Progenitor cell of endocrine pancreas (in vitro differentiated cells): ENCODE measurements at regions not wholly inside any gene's neighbourhood (a gene's known extent, or its start where the extent isn't known, plus 50 kb on each side); places are given as distances from the start of the nearest gene placed in this dataset.

Experiments
- DNase-seq: peaks from one replicate; pipeline ENCODE4 v3.0.0; 2021; ENCODE audit warnings: low spot score; ENCODE audit not compliant: unreplicated experiment
- H3K27ac Mint-ChIP-seq: 2 replicates; pipeline ENCODE4 v1.8.0; 2021; ENCODE audit warnings: mild to moderate bottlenecking, moderate library complexity, mixed read lengths
- H3K27me3 Mint-ChIP-seq: 2 replicates; pipeline ENCODE4 v1.8.0; 2021; ENCODE audit warnings: mixed read lengths
- H3K36me3 Mint-ChIP-seq: 2 replicates; pipeline ENCODE4 v1.8.0; 2022; ENCODE audit warnings: mixed read lengths; ENCODE audit not compliant: insufficient read depth
- H3K4me1 Mint-ChIP-seq: 2 replicates; pipeline ENCODE4 v1.8.0; 2021; ENCODE audit warnings: low read depth, mixed read lengths
- H3K4me3 Mint-ChIP-seq: 2 replicates; pipeline ENCODE4 v1.8.0; 2021; ENCODE audit warnings: low read depth, mild to moderate bottlenecking, moderate library complexity, mixed read lengths
- H3K9me3 Mint-ChIP-seq: 2 replicates; pipeline ENCODE4 v1.8.0; 2021; ENCODE audit warnings: low read depth, mixed read lengths
- TF ChIP-seq, protein P1 (sequence below): fragments of 200-600 bp; sonication (generic); IDR thresholded peaks from one replicate; pipeline ENCODE4 v1.5.0; 2021; ENCODE audit warnings: antibody characterized with exemption, mild to moderate bottlenecking; ENCODE audit not compliant: unreplicated experiment

DNA sequence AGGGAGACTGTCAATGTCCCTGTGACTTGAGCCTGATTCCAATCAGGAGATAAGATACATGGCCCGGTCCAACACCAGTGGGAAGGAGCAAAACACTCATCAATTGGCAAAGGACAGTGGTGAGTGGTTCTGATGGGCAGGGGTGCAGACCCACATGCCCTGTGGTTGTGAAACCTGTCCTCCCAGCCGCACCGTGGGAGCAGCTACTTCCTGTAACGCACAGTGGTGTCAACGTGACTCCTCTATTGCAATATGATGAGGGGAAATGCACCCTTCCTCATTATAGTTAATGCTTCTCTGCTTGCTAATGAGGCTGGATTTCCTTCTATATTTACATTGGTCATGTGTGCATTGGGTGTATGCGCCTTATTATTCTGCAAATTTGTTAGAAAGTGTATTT is 223.0 kb downstream of the IRX1 start:
- Mint-ChIP-seq H3K4me1 (peaks cover 3% of the 10 kb centered on the region), H3K4me3 (no peak overlapping the region), H3K36me3 (no peaks in the 10 kb centered on the region), H3K9me3 (no peaks in the 10 kb centered on the region), H3K27me3 (peaks cover 6% of the 10 kb centered on the region), H3K27ac (no peak overlapping the region)
- TF ChIP-seq, protein P1, sequence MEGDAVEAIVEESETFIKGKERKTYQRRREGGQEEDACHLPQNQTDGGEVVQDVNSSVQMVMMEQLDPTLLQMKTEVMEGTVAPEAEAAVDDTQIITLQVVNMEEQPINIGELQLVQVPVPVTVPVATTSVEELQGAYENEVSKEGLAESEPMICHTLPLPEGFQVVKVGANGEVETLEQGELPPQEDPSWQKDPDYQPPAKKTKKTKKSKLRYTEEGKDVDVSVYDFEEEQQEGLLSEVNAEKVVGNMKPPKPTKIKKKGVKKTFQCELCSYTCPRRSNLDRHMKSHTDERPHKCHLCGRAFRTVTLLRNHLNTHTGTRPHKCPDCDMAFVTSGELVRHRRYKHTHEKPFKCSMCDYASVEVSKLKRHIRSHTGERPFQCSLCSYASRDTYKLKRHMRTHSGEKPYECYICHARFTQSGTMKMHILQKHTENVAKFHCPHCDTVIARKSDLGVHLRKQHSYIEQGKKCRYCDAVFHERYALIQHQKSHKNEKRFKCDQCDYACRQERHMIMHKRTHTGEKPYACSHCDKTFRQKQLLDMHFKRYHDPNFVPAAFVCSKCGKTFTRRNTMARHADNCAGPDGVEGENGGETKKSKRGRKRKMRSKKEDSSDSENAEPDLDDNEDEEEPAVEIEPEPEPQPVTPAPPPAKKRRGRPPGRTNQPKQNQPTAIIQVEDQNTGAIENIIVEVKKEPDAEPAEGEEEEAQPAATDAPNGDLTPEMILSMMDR = no peak
- DNase-seq = no peak

DNA sequence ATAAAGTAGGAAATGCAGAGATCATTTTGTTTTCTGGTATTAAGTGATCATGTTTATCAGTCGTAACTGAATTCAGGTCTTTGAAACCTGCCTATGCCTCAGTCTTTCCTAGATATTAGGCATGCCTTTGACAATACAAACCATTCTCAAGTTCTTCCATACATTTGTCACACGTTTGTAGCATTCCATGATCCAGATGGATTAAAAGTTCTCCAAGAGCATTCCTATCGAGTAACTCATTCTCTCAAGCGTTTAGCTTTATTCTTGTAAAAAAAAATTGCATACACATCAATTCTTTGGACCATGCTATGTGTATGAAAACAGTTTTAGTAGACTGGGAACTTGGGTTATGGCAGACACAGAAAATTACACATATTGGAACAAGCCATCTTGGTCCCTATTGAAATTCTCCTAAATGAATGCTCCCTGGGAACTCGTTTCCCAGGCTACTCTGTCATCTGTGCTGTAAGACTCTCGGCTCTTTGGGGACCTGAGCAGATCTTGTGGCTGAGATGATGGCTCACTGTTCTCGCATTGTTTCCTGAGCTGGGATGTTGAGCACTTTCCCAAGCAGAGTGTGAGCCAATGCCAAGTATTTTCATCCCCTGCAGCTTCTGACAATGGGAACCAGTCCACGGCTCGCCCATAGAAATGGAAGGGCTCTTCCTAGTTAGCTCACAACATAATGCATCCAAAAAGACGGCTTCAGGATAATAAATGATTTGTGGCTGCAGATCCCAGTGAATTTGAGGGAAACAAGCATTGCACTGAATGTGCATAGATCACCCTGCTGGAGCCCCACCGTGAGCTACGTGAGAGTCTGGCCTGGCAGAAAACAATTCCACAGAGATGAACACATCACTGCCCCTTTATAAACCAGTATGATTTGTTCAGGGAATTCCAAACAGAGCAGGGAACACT is 230.2 kb downstream of the IRX1 start:
- TF ChIP-seq, protein P1 = no peak
- H3K9me3 Mint-ChIP-seq = no peaks in the 10 kb centered on the region

DNA sequence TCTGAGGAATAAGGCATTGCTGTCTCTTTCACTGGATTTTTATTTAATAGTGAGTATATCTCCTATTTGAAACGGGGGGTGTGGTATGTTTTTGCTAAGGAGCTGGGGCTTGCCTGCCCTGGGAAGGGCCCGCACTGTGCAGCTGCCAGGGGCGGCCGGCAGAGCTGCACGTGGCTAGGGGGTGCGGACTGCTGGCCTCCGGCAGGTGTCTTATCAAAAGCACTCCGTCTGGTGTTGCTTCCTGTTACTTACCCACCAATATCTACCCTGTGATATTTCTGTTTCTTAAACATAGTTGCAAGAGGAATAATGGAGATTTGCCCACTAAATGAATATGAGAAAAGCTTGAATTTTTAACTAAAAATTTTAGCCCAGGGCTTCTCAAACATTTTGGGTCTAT is 232.0 kb downstream of the IRX1 start:
- peaks cover 22% of the 10 kb centered on the region for H3K27me3 Mint-ChIP-seq
- H3K4me3 Mint-ChIP-seq = no peak overlapping the region
- no peak for DNase-seq
- H3K36me3 Mint-ChIP-seq = no peaks in the 10 kb centered on the region
- H3K9me3 Mint-ChIP-seq = no peaks in the 10 kb centered on the region
- H3K4me1 Mint-ChIP-seq = peaks cover 6% of the 10 kb centered on the region
- H3K27ac Mint-ChIP-seq = no peak overlapping the region
- TF ChIP-seq, protein P1 = no peak

More for the DNA sequence above, 230.2 kb downstream of the IRX1 start:
- H3K27me3 Mint-ChIP-seq = peaks cover 19% of the 10 kb centered on the region
- H3K4me1 Mint-ChIP-seq = peaks cover 9% of the 10 kb centered on the region
- no peak for DNase-seq
- no peak overlapping the region for H3K4me3 Mint-ChIP-seq
- H3K36me3 Mint-ChIP-seq = no peaks in the 10 kb centered on the region
- H3K27ac Mint-ChIP-seq = no peak overlapping the region

DNA sequence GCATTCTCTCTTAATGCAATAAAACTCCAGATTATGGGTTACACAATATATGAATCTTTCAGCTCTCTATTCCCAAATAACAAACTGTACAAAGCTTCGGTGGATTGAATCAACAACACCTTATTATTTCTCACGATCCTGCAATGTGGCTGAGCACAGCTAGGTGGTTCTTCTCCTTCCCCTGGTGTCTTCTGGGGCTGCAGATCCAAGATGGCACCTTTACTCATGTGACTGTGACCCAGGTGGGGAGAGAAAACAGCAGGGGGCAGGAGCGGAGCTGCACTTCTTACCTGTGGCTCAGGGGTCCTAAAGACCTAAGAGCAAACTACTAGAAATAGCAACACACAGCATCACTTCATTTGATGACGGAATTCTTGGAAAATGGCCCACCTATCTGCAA is 233.1 kb downstream of the IRX1 start:
- no peak for DNase-seq

DNA sequence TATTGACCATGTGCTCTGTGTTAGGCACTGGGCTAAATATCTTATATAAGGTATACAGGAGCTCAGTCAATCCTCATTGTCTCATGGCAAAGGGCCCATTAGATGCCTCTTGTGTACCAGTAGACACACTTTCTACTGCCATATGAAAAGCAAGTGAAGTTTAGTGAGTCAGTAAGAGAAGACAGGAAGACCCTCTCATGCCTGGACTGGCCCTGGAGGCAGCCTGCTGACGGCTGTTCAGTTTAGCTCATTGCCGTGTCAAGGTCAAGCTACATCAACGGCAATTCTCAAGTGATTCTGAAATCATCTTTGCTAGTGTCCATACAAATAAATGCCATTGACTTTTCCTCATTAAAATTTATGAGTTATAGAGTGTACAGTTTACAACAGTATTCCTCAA is 237.9 kb downstream of the IRX1 start:
- TF ChIP-seq, protein P1 = no peak
- Mint-ChIP-seq H3K4me1 (peaks cover 2% of the 10 kb centered on the region), H3K27me3 (peaks cover 17% of the 10 kb centered on the region), H3K36me3 (no peaks in the 10 kb centered on the region), H3K9me3 (no peaks in the 10 kb centered on the region), H3K4me3 (no peak overlapping the region), H3K27ac (no peak overlapping the region)
- DNase-seq = no peak

More for the DNA sequence above, 233.1 kb downstream of the IRX1 start:
- H3K4me1 Mint-ChIP-seq = peaks cover 6% of the 10 kb centered on the region
- peaks cover 22% of the 10 kb centered on the region for H3K27me3 Mint-ChIP-seq
- no peak overlapping the region for H3K27ac Mint-ChIP-seq
- H3K9me3 Mint-ChIP-seq = no peaks in the 10 kb centered on the region
- H3K36me3 Mint-ChIP-seq = no peaks in the 10 kb centered on the region
- TF ChIP-seq, protein P1 = no peak
- H3K4me3 Mint-ChIP-seq = no peak overlapping the region
